WI38 (cell line): ENCODE measurements at regions not wholly inside any gene's neighbourhood (a gene's known extent, or its start where the extent isn't known, plus 50 kb on each side); places are given as distances from the start of the nearest gene placed in this dataset.

ENCODE experiments used
- H3K4me3 ChIP-seq: 2 replicates; pipeline ENCODE4 v1.5.1; 2011; ENCODE audit warnings: low read depth, mild to moderate bottlenecking, control low read depth, low read length
- CTCF ChIP-seq: IDR thresholded peaks from 2 replicates; pipeline ENCODE4 v1.5.1; 2012; ENCODE audit warnings: low read depth, mild to moderate bottlenecking, control low read depth, low read length

GRCh38 chr3:135637013-135637412 is 328.5 kb upstream of the PPP2R3A start:
- TF ChIP-seq CTCF: no peak
- H3K4me3 ChIP-seq: no peak overlapping the region

GRCh38 chr3:135641761-135642160 is 323.8 kb upstream of the PPP2R3A start:
- TF ChIP-seq CTCF: no peak
- no peak overlapping the region for H3K4me3 ChIP-seq

- no peak for TF ChIP-seq CTCF
- no peak overlapping the region for H3K4me3 ChIP-seq
Observed at GRCh38 chr3:135645541-135645940, 320.0 kb upstream of the PPP2R3A start.

- no peak for TF ChIP-seq CTCF
- no peak overlapping the region for H3K4me3 ChIP-seq
Observed at GRCh38 chr3:135646873-135647272, 318.7 kb upstream of the PPP2R3A start.

- TF ChIP-seq CTCF: no peak
- H3K4me3 ChIP-seq: no peak overlapping the region
Observed at GRCh38 chr3:135649361-135649760, 316.2 kb upstream of the PPP2R3A start.

- TF ChIP-seq CTCF: no peak
Observed at GRCh38 chr3:135650309-135650708, 315.2 kb upstream of the PPP2R3A start.

GRCh38 chr3:135652388-135652787 is 313.1 kb upstream of the PPP2R3A start:
- H3K4me3 ChIP-seq: no peak overlapping the region
- no peak for TF ChIP-seq CTCF

More at GRCh38 chr3:135650309-135650708, 315.2 kb upstream of the PPP2R3A start:
- H3K4me3 ChIP-seq: no peak overlapping the region
